ENCODE measurements at regions not wholly inside any gene's neighbourhood (a gene's known extent, or its start where the extent isn't known, plus 50 kb on each side); places are given as distances from the start of the nearest gene placed in this dataset.

GRCh38 chr6:134477991-134478635, 160.2 kb upstream of the SGK1 start:
- no peak for TF ChIP-seq CTCF (IDR thresholded peaks at IDR 0.05)
- no peak for TF ChIP-seq POLR2A (IDR thresholded peaks at IDR 0.05)

All from uterus (tissue), 2 donors.